ENCODE measurements at regions not wholly inside any gene's neighbourhood (a gene's known extent, or its start where the extent isn't known, plus 50 kb on each side); places are given as distances from the start of the nearest gene placed in this dataset.

- Mint-ChIP-seq H3K4me3 (ENCODE audit: unreplicated experiment) (no peak overlapping the region), H3K9me3 (ENCODE audit: low read depth) (no peaks in the 10 kb centered on the region), H3K4me1 (ENCODE audit: low read depth) (no peaks in the 10 kb centered on the region), H3K36me3 (ENCODE audit: low read depth) (no peaks in the 10 kb centered on the region), H3K27me3 (ENCODE audit: low read depth) (no peaks in the 10 kb centered on the region), H3K27ac (ENCODE audit: unreplicated experiment) (no peak overlapping the region)
- no peak for TF ChIP-seq CTCF (IDR thresholded peaks at IDR 0.05)
- DNase-seq (ENCODE audit: low spot score): no peak
Observed at GRCh38 chr18:4510160-4510559, 55.1 kb upstream of the DLGAP1 start.
